Sciatic nerve (tissue), 2 donors: ENCODE measurements at regions not wholly inside any gene's neighbourhood (a gene's known extent, or its start where the extent isn't known, plus 50 kb on each side); places are given as distances from the start of the nearest gene placed in this dataset.
A peak's percentile ranks its signal among the peaks of the same experiment; 100 is the strongest.

ENCODE experiments used
- ATAC-seq: fragments of 200-7000 bp; cut with Tn5 transposase; one replicate; pipeline ENCODE4 v1.9.1; 2020; ENCODE audit warnings: mild to moderate bottlenecking, moderate library complexity
- DNase-seq: peaks from one replicate; pipeline ENCODE4 v3.0.0-alpha.2; 2020; ENCODE audit warnings: low spot score
- intact Hi-C: fragments of 100-400 bp; cut with DNase I; formaldehyde crosslinking; loops from one replicate; pipeline ENCODE4 v1.14.2; 2022
- donor health status: DM: no; HTN: no; CAD: no.
- donor health status: DM: no; HTN: no; CAD: no.

GRCh38 chr5:53820119-53820801, 259.8 kb downstream of the NDUFS4 start:
- intact Hi-C loops = no loop called here
- no peak for DNase-seq
- no peak for ATAC-seq

- ATAC-seq (no peak), DNase-seq (no peak)
- intact Hi-C loops = no loop called here
Observed at GRCh38 chr5:53820802-53821171, 260.3 kb downstream of the NDUFS4 start.

GRCh38 chr5:53825016-53825415, 264.6 kb downstream of the NDUFS4 start:
- DNase-seq (no peak), ATAC-seq (no peak)
- intact Hi-C loops = no loop called here

- ATAC-seq = no peak
- intact Hi-C loops = no loop called here
- no peak for DNase-seq
Observed at GRCh38 chr5:53825926-53826325, 265.5 kb downstream of the NDUFS4 start.

- intact Hi-C loops = no loop called here
- peak; percentile 65 for ATAC-seq
- DNase-seq = no peak
Observed at GRCh38 chr5:53826504-53826903, 266.1 kb downstream of the NDUFS4 start.

DNA sequence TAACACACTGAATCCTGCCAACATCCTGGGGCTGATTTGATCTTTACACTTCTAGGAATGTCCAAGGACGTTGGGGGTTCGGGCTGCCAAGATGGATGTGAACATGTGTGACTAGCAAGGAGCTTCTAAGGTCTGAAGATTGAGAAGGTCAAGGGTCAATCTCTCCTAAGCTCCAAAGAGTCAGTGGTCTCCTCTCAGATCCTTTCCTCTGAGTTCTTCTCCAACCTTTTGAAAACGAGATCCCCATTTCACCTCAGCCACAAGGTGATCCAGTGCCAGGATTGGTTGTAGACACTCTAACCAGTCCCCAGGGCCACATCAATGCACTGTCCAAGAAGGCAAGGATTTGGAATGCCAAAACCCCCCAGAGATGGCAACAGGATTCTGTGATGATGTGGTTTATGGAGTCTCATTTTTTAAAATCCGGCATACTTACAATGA, 266.8 kb downstream of the NDUFS4 start:
- intact Hi-C loops = no loop called here
- DNase-seq (no peak), ATAC-seq (peak; percentile 58)

- ATAC-seq (no peak), DNase-seq (no peak)
- intact Hi-C loops = no loop called here
Observed at GRCh38 chr5:53831496-53831895, 271.1 kb downstream of the NDUFS4 start.
